NCI-H460 (cell line): ENCODE measurements at regions not wholly inside any gene's neighbourhood (a gene's known extent, or its start where the extent isn't known, plus 50 kb on each side); places are given as distances from the start of the nearest gene placed in this dataset.

Experiments
- DNase-seq: peaks from one replicate; pipeline ENCODE4 v3.0.0-alpha.2; 2016; ENCODE audit warnings: low read depth; ENCODE audit errors: extremely low read depth

DNA sequence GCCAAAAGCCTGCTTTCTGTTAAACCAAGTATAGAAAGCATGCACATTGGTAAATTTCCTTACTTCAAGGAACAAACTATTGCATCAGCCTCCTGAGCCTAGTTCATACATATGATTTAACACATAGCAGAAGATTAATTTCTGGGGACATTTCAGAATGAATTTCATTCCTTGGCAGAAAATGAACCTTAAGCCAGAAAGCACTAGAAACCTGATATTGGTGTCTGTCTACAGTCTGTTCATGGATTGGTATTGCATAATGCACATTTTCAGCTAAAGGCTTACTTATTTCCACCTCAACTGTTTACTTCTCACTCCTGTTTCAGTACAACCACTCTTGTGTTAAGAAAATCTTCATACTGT, 1471.8 kb upstream of the NUDT12 start:
- peak; percentile 15 for DNase-seq

GRCh38 chr5:105033637-105034400, 1471.2 kb upstream of the NUDT12 start:
- DNase-seq, result no peak

- no peak for DNase-seq
Measured at GRCh38 chr5:105032917-105033316, 1470.3 kb upstream of the NUDT12 start.

- DNase-seq, result no peak
Measured at GRCh38 chr5:105030153-105030552, 1467.6 kb upstream of the NUDT12 start.

DNA sequence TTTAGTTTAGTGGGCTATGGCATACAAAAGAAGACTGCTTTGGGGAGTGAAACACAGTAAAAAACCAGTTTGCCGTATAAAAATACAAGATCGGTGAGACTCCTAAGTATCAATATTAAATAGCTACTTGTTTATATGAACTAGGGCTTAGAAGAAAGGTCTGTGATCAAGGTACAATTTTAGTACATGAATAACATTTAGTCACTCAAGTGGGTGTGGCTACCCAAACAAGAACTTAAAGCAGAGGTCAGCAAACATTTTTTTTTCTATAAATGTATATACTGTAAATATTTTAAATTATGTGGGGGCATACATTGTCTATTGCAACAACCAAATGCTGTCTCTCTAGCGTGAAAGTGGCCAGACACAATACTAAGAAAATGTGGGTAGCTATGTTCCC, 1452.5 kb upstream of the NUDT12 start:
- no peak for DNase-seq

DNA sequence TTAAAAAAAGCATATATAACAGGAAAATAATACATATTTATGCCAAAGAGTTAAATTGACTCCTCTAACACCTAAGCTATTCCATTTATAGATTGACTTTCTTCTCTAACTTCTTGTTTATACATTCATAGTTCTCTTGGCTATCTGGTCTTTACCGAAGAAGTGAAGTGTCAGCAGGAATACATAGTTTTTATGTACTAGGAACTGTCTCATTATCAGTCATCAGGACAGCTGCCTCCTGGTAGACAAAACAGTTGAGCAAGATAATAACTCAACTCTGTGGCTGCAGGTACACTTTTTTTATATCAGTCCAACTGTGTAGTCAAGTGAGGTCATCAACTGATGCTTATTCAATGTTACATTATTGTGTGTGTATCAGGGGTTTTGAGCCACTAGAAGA, 1436.0 kb upstream of the NUDT12 start:
- no peak for DNase-seq

GRCh38 chr5:104998169-104998568, 1435.6 kb upstream of the NUDT12 start:
- no peak for DNase-seq

DNA sequence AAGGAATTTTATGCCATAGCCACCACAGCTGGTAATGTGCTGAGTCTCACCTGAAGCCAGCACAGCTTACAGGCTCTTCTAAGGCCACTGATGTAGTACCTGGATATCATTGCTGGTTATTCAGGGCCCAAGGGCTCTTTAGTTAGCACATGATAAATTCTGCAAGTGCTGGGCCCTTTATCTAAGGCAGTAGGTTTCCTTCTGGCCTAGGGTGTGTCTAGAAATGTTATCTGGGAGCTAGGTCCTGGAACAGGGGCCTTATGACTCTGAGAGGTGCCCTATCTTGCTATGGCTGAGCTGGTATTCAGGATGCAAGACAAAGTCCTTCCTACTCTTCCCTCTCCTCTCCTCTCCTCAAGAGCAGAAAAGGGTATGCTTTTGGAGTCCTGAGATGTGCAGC, 1424.5 kb upstream of the NUDT12 start:
- no peak for DNase-seq

GRCh38 chr5:104977529-104977928, 1414.9 kb upstream of the NUDT12 start:
- DNase-seq, result no peak

- DNase-seq, result no peak
Measured at GRCh38 chr5:104967806-104968410, 1405.3 kb upstream of the NUDT12 start.

- no peak for DNase-seq
Measured at GRCh38 chr5:104965006-104965405, 1402.4 kb upstream of the NUDT12 start.

DNA sequence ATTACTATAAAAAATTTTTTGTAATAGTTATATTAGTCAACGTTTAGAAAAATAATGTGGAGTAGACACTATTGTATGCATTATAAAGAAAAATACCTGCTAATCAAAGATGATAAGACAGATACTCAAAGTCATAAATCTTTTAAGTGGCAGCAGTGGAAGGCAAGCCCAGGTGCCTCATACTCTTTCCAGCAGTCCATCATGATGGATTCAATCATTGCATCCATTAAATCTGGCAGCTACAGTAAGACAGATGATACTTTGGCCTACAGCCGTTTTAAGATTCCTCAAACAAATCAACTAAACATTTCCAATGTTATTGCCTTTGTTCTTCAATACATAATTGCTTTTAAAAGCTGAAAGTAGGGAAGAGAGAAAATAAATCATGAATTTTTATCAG, 1392.9 kb upstream of the NUDT12 start:
- DNase-seq, result no peak

DNA sequence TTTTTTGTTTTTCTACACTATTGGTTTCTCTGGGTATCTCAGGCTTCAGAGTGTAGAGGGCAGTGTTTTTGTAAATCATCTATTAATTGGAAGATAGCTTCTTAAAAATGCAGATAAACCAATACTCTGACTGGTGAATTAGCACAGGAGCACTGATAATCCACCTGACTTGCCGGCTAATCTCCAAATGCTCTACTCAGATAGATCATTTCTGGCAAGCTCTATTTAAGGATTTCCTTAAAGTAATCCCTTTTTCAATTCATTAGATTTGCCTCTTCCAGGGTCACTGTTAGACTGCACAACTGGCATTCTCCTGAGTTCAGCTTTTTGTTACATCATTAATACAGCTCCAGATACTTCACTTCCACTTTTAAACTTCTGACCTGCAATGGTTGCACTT, 1390.3 kb upstream of the NUDT12 start:
- DNase-seq, result no peak

GRCh38 chr5:104951829-104952228, 1389.2 kb upstream of the NUDT12 start:
- DNase-seq, result no peak

- DNase-seq, result no peak
Measured at GRCh38 chr5:104947076-104947475, 1384.5 kb upstream of the NUDT12 start.

DNA sequence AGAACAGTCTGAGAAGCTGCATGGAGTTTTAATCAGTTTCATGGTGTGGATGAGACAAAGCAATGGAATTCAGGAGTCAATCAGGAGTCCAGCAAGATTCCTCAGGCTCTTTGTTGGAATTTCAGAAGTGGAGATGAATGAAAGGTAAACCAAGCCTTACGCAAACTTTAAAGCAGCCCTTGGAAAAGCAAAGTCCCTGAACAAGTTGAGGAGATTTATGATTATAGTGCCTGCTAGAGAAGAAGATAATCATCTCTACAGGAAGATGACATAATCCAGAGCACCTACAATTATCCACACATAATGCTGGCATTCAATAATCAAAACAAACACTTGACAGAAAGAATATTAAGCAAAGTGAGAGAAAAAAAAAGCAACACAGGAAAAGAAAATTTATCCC, 1380.1 kb upstream of the NUDT12 start:
- no peak for DNase-seq

DNA sequence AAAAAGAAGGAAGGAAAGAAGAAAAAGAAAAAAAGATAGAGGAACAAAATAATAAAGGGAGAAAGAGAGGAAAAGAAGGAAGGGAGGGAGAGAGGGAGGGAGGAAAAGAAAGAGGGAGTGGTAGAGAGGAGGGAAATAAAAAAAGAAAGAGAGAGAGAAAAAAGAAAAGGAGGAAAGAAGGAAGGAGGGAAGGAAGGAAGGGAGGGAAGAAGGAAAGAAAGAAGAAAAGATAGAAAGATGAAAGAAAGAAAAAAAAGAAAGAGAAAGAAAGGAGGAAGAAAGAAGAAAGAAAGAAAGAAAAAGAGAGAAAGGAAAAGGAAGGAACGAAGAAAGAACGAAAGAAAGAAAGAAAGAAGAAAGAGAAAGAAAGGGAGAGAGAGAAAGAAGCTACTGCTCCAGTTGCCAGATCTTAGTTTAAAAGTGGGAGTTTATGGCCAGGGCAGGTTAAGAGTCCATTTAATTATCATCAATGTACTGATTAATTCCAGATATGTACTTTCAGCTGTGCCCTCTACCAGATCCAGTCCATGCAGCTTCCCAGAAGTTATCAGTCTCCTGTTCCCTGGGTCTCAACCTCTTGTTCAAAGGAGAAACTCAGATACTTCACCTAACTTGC, 1378.5 kb upstream of the NUDT12 start:
- DNase-seq, result no peak

GRCh38 chr5:104937598-104937997, 1375.0 kb upstream of the NUDT12 start:
- DNase-seq, result no peak

DNA sequence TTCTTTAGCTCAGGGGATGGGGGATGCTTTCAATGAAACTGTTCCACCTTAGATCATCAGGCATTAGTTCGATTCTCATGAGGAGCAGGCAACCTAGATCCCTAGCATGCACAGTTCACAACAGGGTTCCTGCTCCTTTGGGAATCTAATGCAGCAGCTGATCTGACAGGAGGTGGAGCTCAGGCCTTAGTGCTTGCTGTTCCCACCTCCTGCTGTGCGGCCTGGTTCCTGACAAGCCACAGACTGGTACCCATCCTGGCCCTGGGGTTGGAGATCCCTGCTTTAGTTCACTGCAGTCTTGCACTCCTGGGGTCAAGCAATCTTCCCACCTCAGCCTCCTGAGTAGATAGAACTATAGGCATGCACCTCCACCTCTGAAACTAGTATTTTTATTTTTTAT, 1369.8 kb upstream of the NUDT12 start:
- DNase-seq, result no peak

- DNase-seq, result no peak
Measured at GRCh38 chr5:104928906-104929520, 1366.4 kb upstream of the NUDT12 start.

DNA sequence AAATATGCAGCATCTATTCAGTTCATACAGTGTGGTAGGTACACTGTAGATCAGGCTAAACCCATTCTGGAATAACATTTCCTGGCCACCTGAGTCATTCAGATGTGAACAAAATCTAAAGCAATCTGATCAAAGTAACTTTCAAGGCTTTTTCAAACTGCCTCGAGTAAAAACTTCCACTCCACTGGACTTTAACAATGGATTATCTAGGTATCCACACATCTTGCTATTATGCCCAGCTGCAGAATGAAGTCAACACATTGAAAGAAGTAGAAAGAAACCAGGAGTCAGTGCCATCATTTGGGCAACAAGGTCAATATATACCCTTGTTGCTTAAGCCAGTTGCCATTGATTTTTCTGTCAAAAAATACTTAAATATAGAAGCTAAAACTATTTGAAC, 1352.6 kb upstream of the NUDT12 start:
- no peak for DNase-seq

DNA sequence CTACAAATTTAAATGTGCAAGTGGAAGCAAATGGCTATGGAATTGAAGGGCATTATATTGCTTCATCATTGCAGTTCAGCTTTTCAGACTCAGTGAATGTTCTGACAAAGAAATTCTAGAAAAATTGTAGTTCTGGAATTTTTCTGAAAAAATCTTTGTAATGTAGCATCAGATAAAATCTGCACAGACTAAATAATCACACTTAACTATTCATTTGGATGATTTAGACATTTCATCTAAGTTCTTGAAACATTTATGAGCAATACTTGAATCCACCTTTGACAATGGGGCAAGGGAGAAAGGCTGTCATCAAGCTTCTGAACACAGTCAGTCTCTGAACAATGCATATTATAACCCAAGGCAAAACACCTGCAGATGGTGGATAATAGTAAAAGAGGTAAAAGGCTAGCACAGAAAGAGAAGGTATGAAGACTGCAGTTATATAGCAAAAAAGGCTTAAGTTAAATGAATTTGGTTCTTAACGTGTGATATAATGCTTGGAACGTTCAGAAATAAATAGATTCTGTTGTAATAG, 1352.0 kb upstream of the NUDT12 start:
- no peak for DNase-seq
